Activated CD4-positive, alpha-beta T cell treated with anti-CD3 and anti-CD28 coated beads for 24 hours (primary cell): ENCODE measurements at regions not wholly inside any gene's neighbourhood (a gene's known extent, or its start where the extent isn't known, plus 50 kb on each side); places are given as distances from the start of the nearest gene placed in this dataset.

Experiments
- DNase-seq, 2 donors: peaks; one replicate each; pipeline ENCODE4 v3.0.0-alpha.2; 2020; ENCODE audit warnings: low read depth in 2 of 2

DNA sequence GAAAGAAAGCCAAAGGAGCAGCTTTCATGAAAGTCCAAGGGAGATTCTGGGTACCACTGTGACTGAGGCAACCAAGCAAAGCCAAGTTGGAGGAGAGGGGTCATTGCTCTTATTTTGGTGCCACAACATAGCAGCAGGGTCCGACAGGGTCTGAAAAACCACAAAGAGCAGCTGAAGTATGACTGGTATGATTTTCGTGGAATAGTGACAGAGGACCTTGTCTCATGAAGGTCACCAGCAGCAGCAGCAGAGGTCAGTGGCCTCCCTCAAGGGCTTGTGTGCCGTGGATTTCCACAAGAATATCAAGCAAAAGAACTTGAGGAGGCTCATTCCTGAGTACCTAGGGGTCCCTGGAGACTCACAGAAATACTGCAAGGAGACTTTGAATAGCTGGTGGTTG, 160.9 kb upstream of the SYT6 start:
- DNase-seq, result no peak

DNA sequence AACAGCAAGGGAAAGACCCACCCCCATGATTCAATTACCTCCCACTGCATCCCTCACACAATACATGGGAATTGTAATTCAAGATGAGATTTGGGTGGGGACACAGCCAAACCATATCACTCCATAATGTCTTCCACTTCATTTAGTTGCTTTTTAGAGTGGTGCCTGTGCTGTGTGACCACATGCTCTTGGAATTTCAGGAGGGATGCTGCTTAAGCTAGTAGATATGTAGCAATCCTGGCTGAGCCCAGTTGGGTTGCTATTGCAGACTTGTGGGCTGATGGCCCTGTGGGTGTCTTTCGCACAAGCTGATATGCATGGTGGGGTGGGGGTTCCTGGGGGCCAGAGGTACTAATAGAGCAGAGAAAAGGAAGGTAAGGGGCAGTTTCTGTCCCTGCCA, 160.4 kb upstream of the SYT6 start:
- DNase-seq, result no peak

DNA sequence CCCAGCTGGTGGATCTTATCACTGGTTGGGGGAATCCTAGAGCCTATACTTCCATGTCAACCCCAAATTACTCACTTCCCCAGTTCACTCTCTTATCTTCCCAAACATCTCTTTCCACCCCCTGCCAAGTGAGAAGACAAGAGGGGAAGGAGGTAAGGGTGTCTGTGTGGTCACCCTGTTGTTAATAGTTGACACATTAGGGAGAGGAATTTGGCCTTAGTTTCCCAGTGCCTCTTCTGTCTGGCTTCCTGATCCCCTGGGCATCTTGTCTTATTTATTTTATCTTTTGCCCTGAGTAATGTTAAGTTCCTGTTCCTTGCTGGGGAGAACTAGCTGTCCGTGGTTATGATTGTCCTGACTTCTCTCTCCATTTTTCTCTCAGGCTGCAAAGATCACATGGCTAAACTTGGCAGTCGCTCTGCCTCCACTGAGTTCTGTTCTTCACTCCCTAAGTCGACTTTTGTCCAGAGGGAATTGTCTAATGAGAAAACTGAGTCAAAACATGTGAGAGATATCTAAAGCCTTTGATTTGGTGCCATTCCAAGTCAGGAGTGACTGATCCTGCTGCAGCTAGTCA, 157.1 kb upstream of the SYT6 start:
- DNase-seq, result no peak

DNA sequence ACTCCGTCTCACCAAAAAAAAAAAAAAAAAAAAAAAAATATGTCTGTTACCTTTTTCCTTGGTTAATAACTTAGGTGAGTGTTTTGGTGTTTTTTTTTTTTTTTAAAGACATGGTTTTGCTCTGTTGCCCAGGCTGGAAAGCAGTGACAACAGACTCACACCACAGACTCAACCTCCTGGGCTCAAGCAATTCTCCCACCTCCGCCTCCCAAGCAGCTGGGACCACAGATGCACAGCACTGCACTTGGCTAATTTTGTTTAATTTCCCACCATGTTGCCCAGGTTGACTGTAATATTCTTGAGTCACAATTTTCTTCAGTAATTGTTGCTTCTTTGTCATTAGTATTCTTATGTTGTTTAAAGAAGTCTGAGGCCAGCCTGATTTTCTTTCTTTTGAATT, 149.2 kb upstream of the SYT6 start:
- no peak for DNase-seq

DNA sequence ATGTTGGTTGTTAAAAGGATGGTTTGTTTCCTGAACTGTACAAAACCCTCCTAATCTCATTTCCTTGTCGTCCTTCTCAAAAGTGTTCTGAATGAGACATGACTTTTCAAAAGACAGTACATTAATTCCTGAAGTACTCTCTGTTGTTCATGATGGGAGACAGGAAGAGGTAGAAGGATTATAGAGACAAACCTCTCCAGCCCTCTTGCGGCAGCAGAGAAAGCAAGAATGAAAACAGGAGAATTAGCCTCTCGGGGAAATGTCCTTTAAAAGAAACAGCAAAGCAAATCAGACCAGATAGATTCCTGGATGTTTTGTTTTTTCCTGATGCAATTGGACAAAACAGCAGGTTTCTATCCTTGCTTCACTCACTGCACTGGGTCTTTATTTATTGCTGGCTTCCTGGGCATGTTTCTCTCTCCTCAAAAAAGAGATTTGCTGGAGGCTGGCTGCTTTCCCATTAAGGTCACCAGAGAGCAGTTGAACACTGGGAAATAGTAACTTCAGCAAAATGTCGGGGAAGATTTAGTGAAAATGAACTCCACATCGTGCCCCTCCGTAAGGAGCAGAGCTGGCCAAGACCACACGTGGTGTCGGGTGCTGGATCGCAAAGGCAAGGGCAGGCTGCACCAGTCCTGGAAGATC, 145.8 kb upstream of the SYT6 start:
- no peak for DNase-seq

DNA sequence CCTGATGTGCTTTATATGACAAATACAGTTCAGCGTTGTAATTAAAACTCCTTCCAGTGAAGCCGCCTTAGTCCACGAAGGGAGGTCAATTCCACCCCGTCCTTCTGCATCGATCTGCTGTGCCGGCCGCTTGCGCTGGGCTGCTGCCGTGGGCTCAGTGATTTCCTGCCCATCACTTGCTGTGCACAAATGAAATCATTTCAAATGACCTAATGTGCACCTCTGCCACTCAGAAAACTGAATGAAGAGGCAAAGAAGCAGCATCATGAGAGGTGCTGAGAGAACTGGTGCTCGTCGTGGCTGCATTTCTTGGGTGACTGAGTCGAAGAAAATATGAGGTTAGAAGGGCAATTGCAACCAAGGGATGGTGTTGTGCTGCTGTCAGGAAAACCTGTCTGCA, 144.3 kb upstream of the SYT6 start:
- DNase-seq, result no peak

DNA sequence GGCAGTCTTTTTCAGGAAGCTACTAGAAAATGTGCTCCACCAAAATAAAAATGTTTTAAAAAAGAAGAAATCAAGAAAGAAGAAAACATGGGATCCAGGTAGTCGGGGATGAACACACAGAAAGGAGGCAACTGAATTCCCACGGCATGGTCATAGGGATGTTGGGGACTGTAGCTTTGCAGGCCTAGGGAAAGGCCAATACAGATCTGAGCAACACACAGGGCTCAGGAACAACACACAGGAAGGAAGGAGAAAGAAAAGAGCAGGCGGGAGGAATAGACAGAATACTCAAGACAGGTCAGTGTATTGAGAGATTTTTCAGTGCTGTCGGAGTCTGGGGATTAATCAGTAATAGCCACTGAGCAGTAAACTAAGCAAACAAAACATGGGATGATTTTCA, 142.7 kb upstream of the SYT6 start:
- DNase-seq, result no peak

DNA sequence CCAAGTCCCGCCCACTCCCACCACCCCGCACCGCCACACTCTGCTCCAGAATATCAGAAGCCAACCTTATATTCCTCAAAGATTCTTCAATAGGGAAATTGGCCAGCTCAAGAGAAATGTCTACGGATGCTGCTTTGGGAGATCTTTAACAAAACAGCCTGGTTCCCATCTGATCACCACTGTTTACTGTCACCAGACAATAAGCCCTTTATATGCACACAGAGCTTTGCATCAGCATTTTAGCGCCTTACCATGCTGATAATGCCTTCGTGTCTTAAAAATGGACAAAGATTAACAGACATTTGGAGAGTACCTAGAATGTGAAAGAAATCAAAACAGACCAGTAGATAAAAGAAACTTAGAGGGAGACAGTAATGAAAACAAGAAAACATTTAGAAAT, 141.7 kb upstream of the SYT6 start:
- DNase-seq, result no peak

DNA sequence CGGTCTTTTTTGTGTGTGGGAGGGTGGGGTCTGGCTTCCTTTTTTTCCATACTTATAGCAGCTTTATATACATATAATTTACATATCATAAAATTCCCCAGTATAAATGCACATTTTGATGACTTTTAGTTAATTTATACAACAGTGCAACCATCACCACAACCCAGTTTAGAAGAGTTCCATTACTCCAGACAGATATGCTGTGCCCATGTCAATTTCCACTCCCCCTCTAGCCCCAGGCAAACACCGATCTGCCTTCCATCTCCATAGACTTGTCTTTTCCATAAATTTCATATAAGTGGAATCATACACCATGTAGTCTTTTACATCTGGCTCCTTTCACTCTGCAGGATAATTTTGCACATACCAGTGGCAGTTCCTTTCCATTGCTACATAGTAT, 139.2 kb upstream of the SYT6 start:
- no peak for DNase-seq

DNA sequence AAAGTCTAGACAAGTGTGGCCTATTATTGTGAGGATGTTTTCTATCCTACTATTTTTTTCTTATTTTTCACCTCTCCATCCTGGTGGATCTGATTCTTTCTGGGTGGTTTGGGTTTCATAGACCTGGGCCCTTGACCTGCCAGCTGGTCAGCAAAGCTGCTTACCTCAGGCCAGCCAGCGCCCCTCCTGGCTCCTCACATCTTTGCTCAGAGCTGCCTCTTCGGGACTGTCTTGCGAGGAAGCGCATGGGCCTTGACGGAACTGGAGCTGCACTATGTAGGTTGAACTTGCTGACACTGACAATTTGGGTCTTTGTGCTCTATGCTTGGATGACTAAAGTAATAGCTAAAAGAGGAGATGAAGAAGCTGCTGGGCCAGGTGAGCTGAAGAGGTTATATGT, 138.5 kb upstream of the SYT6 start:
- DNase-seq, result no peak

DNA sequence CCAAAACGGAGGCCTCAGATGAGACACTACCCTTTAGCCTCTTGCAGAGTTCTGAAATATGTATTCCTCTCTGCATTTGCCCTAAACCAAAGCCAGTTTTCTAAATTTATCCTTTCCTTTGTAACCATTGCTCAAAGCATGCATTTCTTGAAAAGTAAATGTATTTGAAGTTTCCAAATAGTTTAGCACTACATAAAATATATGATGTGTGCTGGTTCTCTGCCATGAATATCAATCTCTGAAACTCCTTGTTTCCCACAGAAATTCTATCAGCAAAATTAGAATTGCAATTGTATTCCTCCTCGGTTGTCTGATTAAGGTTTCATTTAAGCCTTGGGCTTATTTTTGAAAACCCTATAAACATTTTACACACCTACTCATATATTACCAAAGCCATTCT, 137.1 kb upstream of the SYT6 start:
- DNase-seq, result no peak

DNA sequence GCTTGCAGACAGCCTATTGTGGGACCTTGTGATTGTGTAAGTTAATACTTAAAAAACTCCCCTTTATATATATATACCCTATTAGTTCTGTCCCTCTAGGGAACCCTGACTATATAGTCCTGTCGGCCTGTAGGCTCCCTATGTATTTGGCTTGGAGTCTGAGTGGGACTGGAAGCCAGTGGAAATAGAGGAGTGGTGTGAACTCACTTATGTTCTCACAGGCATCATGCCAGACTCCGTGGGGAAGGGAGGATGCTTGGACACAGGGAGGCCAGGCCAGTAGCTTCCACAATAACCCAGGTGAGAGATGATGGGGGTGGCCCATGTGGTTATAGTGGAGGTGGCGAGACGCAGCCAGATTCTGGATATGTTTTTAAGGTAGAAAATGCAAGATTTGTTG, 136.7 kb upstream of the SYT6 start:
- DNase-seq, result no peak

DNA sequence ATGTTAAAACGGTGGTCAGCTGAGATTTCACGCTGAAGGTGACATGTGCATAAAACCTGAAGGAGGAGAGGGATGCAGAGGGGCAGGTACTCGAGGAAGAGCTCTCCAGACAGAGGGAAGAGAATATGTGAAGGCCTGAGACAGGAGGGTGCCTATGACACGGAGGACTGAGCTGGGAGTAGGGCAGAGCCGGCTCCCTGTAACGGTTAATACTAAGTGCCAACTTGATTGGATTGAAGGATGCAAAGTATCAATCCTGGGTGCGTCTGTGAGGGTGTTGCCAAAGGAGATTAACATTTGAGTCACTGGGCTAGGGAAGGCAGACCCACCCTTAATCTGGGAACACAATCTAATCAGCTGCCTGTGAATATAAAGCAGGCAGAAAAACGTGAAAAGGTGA, 136.2 kb upstream of the SYT6 start:
- no peak for DNase-seq

DNA sequence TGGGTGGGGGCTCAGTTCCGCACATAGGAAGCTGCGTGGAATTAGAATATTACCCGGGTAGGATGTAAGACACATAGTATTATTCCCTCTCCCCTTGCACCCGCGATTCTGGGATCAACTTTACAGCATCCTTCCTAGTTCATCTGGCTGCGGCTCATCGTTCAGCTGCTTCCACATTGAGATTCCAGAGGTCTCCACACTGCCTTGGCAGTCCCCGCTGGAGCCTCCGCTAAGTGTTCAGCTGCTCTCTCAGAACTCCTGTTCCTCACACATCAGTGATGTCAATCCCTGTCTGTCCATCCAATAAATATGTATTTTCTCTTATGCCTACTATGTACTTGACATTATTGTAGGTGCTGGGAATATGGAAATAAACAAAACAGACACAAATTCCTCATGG, 135.6 kb upstream of the SYT6 start:
- DNase-seq, result no peak

DNA sequence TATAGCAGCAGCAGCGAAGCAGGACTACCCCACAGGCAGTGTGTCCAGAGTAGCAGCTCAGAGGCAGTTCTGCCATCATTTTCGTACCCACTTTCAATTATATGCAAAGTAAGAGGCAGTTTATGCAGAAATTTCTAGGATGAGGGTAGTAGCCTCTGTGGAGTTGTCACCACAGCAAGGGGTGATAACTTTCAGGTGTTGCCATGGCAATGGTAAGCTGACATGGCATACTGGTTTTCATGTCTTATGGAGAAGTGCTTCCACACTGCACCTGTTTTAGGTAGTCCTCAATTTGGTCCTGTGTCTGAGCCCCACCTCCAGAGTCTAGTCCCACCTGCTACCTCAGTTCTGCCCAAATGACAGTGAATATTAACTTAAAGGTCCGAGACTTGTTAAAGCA, 133.3 kb upstream of the SYT6 start:
- no peak for DNase-seq

DNA sequence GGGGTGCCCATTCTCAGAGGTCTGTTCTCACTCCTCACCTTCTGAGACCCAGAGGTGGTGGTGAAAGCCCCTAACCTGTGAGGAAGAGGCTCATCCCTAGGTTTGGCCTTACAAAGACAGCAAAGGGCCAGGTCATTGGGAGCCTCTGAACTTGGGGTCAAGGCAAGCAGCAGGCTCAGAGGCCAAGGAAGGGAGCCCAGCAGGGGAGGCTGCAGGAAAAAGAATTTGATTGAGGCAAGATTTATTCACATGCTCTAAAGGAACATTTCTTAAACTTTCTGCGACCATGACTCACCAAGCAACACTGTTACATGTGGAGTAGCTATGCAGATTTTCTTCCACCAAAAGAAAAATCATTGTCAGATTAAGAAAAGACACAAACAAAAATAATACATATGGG, 132.5 kb upstream of the SYT6 start:
- no peak for DNase-seq

DNA sequence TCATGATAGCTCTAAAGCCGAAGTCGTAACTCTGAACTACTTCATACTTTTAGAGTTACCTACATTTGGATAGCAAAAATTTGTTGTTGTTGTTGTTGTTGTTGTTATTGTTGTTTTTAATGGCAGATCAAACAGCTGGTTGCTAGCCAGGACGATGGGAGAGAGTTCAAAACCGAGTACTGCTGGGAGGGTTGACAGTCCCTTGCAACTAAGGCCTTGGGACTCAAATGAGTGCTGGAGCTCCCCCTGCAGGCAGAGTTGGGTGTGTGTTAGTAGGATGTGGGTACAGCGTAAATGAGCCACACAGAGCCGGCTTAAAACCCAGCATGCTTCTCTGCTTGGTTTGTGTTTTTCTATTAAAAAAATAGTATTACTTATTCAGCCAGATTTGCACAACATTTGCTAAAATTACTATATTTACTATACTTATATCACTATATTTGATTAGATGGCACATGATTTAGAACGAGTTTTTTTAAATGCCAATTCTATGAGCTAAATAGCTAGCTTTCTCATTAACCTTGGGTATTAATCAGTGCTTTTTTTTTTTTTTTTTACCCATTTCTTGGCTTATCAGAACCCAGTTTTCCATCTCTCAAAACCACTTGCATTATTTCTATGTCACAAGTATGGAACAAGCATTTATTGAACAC, 129.2 kb upstream of the SYT6 start:
- DNase-seq, result peak; percentile 75 to 77

DNA sequence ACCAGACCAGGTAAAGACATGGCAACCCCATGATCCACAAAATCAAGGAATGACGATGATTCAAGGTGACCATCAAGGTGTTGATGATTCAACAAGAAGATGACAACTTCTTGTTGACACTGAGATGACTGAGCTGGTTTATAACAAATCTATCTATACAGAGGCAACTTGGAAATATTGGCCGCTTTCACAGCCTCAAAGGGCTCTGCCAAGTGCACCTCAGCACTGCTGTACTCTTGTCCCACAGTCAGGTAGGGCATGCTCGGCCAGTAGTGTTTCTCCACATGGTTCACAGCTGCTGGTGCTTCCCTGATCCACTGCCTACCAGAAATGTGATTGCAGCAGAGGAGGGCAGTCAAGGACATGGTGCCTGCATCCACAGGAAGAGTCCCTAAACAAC, 125.2 kb upstream of the SYT6 start:
- no peak for DNase-seq

DNA sequence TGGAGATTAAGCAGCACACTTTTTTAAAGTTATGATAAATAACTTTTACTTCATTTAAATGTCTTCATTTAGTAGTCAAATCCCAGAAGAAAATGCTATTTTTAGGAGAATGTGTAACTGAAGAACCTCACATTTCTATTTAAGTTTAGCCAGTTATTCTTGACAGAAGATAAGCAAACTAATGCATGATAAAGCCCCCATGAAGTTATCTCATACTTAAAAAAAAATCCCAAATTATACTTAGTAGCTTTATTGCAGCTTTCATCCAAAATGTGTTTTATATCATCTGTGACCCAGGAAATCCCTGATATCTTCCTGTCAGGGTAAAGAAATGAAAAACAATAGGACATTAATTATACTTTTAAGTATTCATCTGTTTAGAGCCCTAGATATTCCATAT, 124.8 kb upstream of the SYT6 start:
- DNase-seq, result no peak

DNA sequence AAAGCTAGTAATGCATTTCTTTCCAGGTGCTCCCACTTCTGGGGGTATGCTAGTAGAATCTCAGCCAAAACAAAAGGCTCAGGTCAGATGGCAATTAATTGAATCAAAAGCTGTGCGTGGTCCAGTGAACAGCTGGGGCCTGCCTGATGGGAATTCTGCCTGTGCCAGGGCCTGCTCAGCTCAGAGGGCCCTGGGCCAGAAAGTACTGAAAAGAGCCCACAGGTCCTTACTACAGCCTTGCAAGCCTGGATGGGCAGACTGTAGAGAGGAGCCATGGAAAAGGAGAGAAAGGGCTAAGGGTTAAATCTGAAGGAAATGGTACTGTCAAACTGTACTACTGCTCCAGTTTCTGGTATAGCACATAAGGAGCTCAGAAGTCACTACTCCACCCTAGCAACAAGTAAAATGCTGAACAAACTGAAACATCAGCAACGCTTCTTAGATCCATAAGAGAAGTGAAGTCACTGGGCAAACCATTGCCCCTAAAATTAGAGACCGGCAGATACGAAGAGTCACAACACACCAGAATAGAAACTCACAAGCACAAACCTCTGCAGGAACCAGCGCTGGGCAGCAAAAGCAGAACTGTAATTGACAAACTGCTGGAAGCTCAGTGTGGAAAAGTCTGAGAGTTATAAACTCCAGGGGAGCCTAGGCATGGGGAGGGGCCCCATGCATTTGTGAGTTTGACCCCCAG, 121.1 kb upstream of the SYT6 start:
- no peak for DNase-seq

DNA sequence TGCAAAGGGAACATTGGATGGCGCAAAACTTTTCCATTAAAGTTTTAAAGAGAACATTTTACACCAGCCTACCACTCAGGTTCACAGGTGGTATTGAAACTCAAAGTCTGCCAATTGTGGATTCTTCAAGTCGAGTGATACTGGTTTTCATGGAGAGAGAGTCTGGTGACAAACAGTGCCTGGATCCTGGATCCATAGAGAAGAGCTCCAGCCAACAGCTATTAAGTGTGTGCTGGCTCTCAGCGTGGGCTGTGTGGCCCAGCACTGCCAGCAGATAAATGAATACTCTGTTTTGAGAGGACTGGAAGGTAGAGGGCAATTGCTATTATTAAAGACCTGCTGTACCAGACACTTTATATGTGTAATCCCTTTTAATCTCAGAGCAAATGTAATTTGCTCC, 118.9 kb upstream of the SYT6 start:
- no peak for DNase-seq

DNA sequence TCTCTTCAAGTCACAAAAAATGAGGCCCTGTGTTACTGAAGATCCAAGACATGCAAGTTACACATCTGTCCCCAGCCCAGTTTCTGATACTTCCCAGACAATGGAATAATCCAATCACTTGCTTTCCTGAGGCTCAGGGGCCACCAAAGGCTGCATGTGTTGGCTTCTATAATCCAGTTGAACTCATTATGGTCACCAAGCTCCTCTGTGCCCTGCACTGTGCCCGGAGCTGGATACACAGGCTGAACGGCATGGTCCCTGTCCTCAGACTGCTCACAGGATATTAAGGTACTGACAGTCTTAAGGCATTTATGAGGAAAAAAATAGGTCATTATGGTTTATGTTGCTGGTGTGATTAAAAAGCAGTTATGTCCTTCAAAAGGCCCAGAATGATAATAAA, 117.0 kb upstream of the SYT6 start:
- DNase-seq, result no peak

DNA sequence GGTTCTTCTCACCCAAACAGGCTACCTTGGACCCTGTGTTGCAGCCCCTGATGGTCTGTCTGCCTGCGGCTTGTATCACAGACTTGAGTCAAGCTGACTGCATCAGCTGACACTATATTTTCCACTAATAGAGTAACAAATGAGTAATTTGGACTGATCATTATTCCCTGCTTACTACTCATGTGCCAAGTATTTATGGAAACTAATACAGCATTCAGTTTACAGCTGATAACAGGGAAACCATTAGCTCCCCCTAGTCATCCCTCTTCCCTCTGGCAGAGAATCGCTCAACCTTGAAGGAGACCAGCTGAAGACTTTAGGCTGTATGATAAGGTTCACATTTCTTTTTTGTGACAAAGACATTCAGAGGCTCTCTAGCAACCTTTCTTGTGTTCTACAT, 116.6 kb upstream of the SYT6 start:
- DNase-seq, result no peak
